ENCODE measurements at regions not wholly inside any gene's neighbourhood (a gene's known extent, or its start where the extent isn't known, plus 50 kb on each side); places are given as distances from the start of the nearest gene placed in this dataset.

DNA sequence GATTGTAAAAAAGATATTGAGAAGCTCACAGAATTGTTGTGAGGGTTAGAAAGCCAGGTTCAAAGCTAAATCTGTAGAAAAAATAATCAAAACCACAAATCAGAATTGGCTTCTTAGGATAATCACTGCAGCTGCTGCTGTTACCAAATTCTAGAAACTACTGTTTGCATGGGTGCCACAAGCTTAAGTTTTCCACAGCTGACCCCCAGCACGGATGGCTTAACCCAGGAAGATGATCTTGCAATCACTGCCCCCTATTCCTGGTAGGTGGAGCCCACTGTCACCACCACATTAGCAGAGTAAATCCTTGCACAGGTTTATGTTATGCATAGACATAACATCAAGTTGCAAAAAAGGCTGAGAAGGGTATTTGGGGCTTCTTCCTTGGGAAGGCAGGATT, 877.8 kb upstream of the ADGRL2 start:
- Histone ChIP-seq H3K9me3 (no peaks in the 10 kb centered on the region), H3K36me3 (no peaks in the 10 kb centered on the region), H3K27ac (no peak overlapping the region), H3K27me3 (no peaks in the 10 kb centered on the region), H3K4me3 (no peak overlapping the region), H3K4me1 (no peaks in the 10 kb centered on the region)
- TF ChIP-seq CTCF (IDR thresholded peaks at IDR 0.05): no peak
- no peak for DNase-seq (ENCODE audit: low spot score)

DNA sequence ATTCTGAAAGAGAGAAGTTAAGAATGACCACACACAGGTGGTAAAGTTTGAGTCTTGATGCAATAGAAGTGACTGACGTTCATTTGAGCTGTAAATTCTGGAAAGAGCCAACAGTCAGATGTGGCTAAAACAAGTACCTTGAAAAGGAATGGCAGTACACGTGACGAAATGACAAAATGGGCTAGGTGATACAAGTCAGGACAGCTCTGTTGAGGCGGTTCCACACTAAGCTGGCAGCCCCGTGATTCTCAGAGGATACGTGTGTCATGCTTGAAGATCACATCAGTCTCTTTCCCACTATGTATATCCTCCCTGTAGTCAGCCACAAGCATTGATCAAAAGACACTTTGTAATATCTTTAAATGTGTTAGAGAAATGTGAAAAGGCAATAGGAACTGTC, 881.3 kb upstream of the ADGRL2 start:
- Histone ChIP-seq H3K27ac (no peak overlapping the region), H3K4me1 (no peaks in the 10 kb centered on the region), H3K27me3 (no peaks in the 10 kb centered on the region), H3K36me3 (no peaks in the 10 kb centered on the region), H3K4me3 (no peak overlapping the region), H3K9me3 (no peaks in the 10 kb centered on the region)
- TF ChIP-seq CTCF (IDR thresholded peaks at IDR 0.05): no peak
- DNase-seq (ENCODE audit: low spot score): no peak

GRCh38 chr1:80918380-80918779, 882.4 kb upstream of the ADGRL2 start:
- no peaks in the 10 kb centered on the region for H3K9me3 ChIP-seq
- no peaks in the 10 kb centered on the region for H3K36me3 ChIP-seq
- no peaks in the 10 kb centered on the region for H3K27me3 ChIP-seq
- H3K27ac ChIP-seq: no peak overlapping the region
- H3K4me1 ChIP-seq: no peaks in the 10 kb centered on the region
- DNase-seq (ENCODE audit: low spot score): no peak
- TF ChIP-seq CTCF (IDR thresholded peaks at IDR 0.05): no peak
- no peak overlapping the region for H3K4me3 ChIP-seq

DNA sequence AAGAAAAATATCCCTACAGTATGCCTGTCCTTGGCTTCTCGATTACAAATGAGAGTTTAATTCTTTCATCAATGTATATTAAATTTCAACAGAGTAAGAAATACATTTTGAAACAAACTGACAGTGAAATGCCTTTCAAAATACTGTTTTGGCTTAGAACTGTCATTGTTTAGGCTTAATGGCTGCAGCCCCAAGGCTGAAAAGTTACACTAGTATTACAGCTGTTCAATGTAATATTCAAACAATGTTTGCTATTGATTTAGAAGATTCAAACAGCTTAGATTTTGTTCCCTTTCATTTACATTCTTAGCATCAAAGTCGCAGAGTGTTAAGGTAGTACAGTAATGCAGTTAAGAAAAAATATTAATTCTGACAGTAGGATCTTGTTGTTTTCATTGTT, 882.9 kb upstream of the ADGRL2 start:
- Histone ChIP-seq H3K27me3 (no peaks in the 10 kb centered on the region), H3K4me3 (no peak overlapping the region), H3K4me1 (no peaks in the 10 kb centered on the region), H3K36me3 (no peaks in the 10 kb centered on the region), H3K27ac (no peak overlapping the region), H3K9me3 (no peaks in the 10 kb centered on the region)
- DNase-seq (ENCODE audit: low spot score): no peak
- no peak for TF ChIP-seq CTCF (IDR thresholded peaks at IDR 0.05)

GRCh38 chr1:80917225-80917624, 883.5 kb upstream of the ADGRL2 start:
- H3K36me3 ChIP-seq: no peaks in the 10 kb centered on the region
- H3K4me3 ChIP-seq: no peak overlapping the region
- no peaks in the 10 kb centered on the region for H3K4me1 ChIP-seq
- no peak for TF ChIP-seq CTCF (IDR thresholded peaks at IDR 0.05)
- no peak for DNase-seq (ENCODE audit: low spot score)
- no peaks in the 10 kb centered on the region for H3K9me3 ChIP-seq
- H3K27me3 ChIP-seq: no peaks in the 10 kb centered on the region
- H3K27ac ChIP-seq: no peak overlapping the region

DNA sequence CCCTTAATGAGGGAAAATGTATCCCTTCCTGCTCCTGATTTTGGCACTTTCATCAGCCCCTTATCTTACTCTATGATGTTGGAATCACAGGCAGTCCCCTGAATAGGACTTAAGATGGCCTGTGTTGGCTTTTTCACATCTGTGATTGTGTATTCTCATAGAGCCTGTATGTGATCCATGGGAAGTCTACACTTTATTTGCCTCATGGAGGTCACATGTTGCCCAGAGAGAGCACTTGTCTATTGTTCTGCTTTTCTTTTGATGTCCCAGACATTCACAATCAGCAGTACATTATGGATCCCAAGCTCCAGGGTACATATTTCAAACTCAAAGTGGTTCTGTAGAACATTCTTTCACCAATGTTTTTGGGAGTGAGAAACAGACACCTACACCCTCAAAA, 885.2 kb upstream of the ADGRL2 start:
- no peak overlapping the region for H3K4me3 ChIP-seq
- H3K27me3 ChIP-seq: no peaks in the 10 kb centered on the region
- TF ChIP-seq CTCF (IDR thresholded peaks at IDR 0.05): no peak

More for the DNA sequence above, 885.2 kb upstream of the ADGRL2 start:
- H3K27ac ChIP-seq: no peak overlapping the region
- DNase-seq (ENCODE audit: low spot score): no peak
- no peaks in the 10 kb centered on the region for H3K9me3 ChIP-seq
- H3K36me3 ChIP-seq: no peaks in the 10 kb centered on the region
- no peaks in the 10 kb centered on the region for H3K4me1 ChIP-seq

All from right atrium auricular region (tissue), 2 donors.